WTC11 (cell line): ENCODE measurements at regions not wholly inside any gene's neighbourhood (a gene's known extent, or its start where the extent isn't known, plus 50 kb on each side); places are given as distances from the start of the nearest gene placed in this dataset.

ENCODE experiments used
- GABPB1 ChIP-seq: sonication (generic); formaldehyde crosslinking; IDR thresholded peaks from 2 replicates; pipeline ENCODE4 v1.8.1; 2023; ENCODE audit warnings: mild to moderate bottlenecking, missing genetic modification reagents
- TF ChIP-seq, protein P1 (sequence below): sonication (generic); formaldehyde crosslinking; IDR thresholded peaks from 2 replicates; pipeline ENCODE4 v1.8.1; 2023; ENCODE audit warnings: mild to moderate bottlenecking, missing genetic modification reagents, moderate library complexity

DNA sequence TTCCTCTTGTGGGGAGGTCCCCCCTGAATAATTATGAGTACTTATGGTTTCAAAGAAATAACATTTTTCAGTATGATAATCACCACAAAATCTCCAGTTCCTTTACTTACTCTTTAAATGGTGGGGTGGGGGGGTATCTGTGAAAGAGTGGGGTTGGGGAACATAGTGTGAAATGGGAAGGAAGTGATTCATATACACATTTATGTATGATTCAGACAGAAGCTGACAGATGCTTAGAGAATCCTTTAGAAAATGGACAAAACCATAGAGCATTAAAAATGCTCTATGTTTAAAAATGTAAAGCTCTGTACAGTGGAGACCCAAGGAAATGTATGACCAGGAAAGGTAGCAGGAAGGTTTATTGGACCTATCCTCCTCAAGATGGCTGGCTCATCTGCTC is 267.5 kb upstream of the GRIA1 start:
- TF ChIP-seq, protein P1, sequence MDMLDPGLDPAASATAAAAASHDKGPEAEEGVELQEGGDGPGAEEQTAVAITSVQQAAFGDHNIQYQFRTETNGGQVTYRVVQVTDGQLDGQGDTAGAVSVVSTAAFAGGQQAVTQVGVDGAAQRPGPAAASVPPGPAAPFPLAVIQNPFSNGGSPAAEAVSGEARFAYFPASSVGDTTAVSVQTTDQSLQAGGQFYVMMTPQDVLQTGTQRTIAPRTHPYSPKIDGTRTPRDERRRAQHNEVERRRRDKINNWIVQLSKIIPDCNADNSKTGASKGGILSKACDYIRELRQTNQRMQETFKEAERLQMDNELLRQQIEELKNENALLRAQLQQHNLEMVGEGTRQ (CRISPR knock-in tag) = no peak
- TF ChIP-seq GABPB1 = no peak
